ENCODE measurements at regions not wholly inside any gene's neighbourhood (a gene's known extent, or its start where the extent isn't known, plus 50 kb on each side); places are given as distances from the start of the nearest gene placed in this dataset.

- FAIRE-seq (no peak), DNase-seq (no peak)
- Histone ChIP-seq H3K27me3 (ENCODE audit: control insufficient read depth, insufficient read depth, low read length) (no peaks in the 10 kb centered on the region), H3K36me3 (ENCODE audit: control insufficient read depth in 2 of 3, insufficient read depth in 3 of 3, low read length in 3 of 3) (no peaks in the 10 kb centered on the region), H3K9ac (ENCODE audit: low read length in 3 of 3) (no peak overlapping the region), H3K27ac (ENCODE audit: low read depth in 2 of 2, low read length in 2 of 2) (no peak overlapping the region), H3K9me3 (ENCODE audit: control insufficient read depth in 2 of 3, insufficient read depth in 1 of 3, low read length in 3 of 3) (no peaks in the 10 kb centered on the region), H3K4me3 (ENCODE audit: low read length in 3 of 3) (no peak overlapping the region), H3K4me1 (ENCODE audit: control insufficient read depth in 2 of 3, insufficient read depth in 2 of 3, low read depth in 1 of 3, low read length in 3 of 3) (no peaks in the 10 kb centered on the region)
- intact Hi-C loops (cut with DNase I): no loop called here
- TF ChIP-seq, protein P1, sequence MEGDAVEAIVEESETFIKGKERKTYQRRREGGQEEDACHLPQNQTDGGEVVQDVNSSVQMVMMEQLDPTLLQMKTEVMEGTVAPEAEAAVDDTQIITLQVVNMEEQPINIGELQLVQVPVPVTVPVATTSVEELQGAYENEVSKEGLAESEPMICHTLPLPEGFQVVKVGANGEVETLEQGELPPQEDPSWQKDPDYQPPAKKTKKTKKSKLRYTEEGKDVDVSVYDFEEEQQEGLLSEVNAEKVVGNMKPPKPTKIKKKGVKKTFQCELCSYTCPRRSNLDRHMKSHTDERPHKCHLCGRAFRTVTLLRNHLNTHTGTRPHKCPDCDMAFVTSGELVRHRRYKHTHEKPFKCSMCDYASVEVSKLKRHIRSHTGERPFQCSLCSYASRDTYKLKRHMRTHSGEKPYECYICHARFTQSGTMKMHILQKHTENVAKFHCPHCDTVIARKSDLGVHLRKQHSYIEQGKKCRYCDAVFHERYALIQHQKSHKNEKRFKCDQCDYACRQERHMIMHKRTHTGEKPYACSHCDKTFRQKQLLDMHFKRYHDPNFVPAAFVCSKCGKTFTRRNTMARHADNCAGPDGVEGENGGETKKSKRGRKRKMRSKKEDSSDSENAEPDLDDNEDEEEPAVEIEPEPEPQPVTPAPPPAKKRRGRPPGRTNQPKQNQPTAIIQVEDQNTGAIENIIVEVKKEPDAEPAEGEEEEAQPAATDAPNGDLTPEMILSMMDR (IDR thresholded peaks at IDR 0.05; ENCODE audit: borderline replicate concordance, extremely low read depth, insufficient read depth): no peak
These were observed 264.0 kb upstream of the BOD1L1 start for GRCh38 chr4:13891544-13891939.

DNA sequence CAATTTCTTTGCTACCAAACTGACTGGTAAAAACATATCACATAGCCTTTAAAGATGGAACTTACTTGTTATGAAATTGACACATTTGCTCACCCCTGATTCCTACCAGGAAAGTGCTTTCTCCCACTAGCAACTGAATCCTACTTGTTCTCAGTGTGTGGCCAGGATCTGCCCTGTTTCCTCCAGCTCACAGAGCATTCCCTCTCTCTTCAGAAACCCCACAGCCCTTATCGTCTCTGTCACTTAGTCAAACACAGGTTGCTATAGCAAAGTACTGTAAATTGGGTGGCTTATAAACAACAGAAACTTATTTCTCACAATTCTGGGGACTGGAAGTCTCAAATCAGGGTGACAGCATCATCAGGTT lies 265.2 kb upstream of the BOD1L1 start:
- no peak overlapping the region for H3K4me3 ChIP-seq (ENCODE audit: low read length in 3 of 3)
- H3K9ac ChIP-seq (ENCODE audit: low read length in 3 of 3): no peak overlapping the region
- intact Hi-C loops (cut with DNase I): no loop called here
- TF ChIP-seq, protein P1 (IDR thresholded peaks at IDR 0.05; ENCODE audit: borderline replicate concordance, extremely low read depth, insufficient read depth): no peak
- H3K36me3 ChIP-seq (ENCODE audit: control insufficient read depth in 2 of 3, insufficient read depth in 3 of 3, low read length in 3 of 3): no peaks in the 10 kb centered on the region
- H3K9me3 ChIP-seq (ENCODE audit: control insufficient read depth in 2 of 3, insufficient read depth in 1 of 3, low read length in 3 of 3): no peaks in the 10 kb centered on the region
- DNase-seq (no peak), FAIRE-seq (no peak)
- no peak overlapping the region for H3K27ac ChIP-seq (ENCODE audit: low read depth in 2 of 2, low read length in 2 of 2)
- H3K4me1 ChIP-seq (ENCODE audit: control insufficient read depth in 2 of 3, insufficient read depth in 2 of 3, low read depth in 1 of 3, low read length in 3 of 3): no peaks in the 10 kb centered on the region
- no peaks in the 10 kb centered on the region for H3K27me3 ChIP-seq (ENCODE audit: control insufficient read depth, insufficient read depth, low read length)

DNA sequence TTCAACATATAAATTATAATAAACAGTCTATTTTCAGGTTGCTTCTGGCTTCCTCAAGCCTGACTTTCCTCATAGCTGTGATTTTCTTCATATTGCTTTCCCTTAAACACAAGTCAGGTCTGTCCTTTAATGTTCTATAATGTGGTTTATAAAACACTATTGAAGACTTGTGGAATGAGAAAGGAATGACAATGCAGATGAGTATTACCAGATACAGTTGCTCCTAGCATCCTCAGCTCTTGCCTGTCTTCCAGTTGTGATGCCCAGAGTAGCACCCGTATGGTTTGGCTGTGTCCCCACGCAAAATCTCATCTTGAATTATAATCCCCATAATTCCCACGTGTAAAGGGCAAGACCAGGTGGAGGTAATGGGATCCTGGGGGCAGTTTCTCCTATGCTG lies 265.7 kb upstream of the BOD1L1 start:
- H3K4me1 ChIP-seq (ENCODE audit: control insufficient read depth in 2 of 3, insufficient read depth in 2 of 3, low read depth in 1 of 3, low read length in 3 of 3): no peaks in the 10 kb centered on the region
- DNase-seq (no peak), FAIRE-seq (no peak)
- no peaks in the 10 kb centered on the region for H3K36me3 ChIP-seq (ENCODE audit: control insufficient read depth in 2 of 3, insufficient read depth in 3 of 3, low read length in 3 of 3)
- H3K27me3 ChIP-seq (ENCODE audit: control insufficient read depth, insufficient read depth, low read length): no peaks in the 10 kb centered on the region
- TF ChIP-seq, protein P1 (IDR thresholded peaks at IDR 0.05; ENCODE audit: borderline replicate concordance, extremely low read depth, insufficient read depth): no peak
- no peaks in the 10 kb centered on the region for H3K9me3 ChIP-seq (ENCODE audit: control insufficient read depth in 2 of 3, insufficient read depth in 1 of 3, low read length in 3 of 3)
- H3K4me3 ChIP-seq (ENCODE audit: low read length in 3 of 3): no peak overlapping the region
- intact Hi-C loops (cut with DNase I): no loop called here
- no peak overlapping the region for H3K27ac ChIP-seq (ENCODE audit: low read depth in 2 of 2, low read length in 2 of 2)
- H3K9ac ChIP-seq (ENCODE audit: low read length in 3 of 3): no peak overlapping the region

DNA sequence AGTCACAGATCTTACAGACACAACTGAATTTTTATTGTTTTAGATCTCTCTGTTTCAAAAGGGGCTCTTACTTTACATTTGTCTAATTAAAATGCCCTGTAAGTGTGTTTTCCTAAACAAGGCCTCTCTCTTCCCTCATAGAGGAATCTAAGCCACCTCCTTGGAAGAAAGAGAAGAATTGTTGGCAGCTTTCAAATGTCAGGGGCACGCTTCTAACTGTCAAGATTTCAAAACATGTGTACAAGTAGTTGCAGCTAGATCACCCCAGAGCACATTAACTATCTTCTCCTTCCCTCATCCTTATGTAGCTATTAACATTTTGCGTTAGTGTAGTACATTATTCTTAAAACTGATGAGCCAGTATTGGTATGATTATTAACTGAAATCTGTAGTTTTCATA lies 266.5 kb upstream of the BOD1L1 start:
- H3K27ac ChIP-seq (ENCODE audit: low read depth in 2 of 2, low read length in 2 of 2): no peak overlapping the region
- H3K9me3 ChIP-seq (ENCODE audit: control insufficient read depth in 2 of 3, insufficient read depth in 1 of 3, low read length in 3 of 3): no peaks in the 10 kb centered on the region
- H3K4me3 ChIP-seq (ENCODE audit: low read length in 3 of 3): no peak overlapping the region
- no peaks in the 10 kb centered on the region for H3K36me3 ChIP-seq (ENCODE audit: control insufficient read depth in 2 of 3, insufficient read depth in 3 of 3, low read length in 3 of 3)
- H3K4me1 ChIP-seq (ENCODE audit: control insufficient read depth in 2 of 3, insufficient read depth in 2 of 3, low read depth in 1 of 3, low read length in 3 of 3): no peaks in the 10 kb centered on the region
- FAIRE-seq: no peak
- TF ChIP-seq, protein P1 (IDR thresholded peaks at IDR 0.05; ENCODE audit: borderline replicate concordance, extremely low read depth, insufficient read depth): no peak
- DNase-seq: no peak
- no peak overlapping the region for H3K9ac ChIP-seq (ENCODE audit: low read length in 3 of 3)
- H3K27me3 ChIP-seq (ENCODE audit: control insufficient read depth, insufficient read depth, low read length): no peaks in the 10 kb centered on the region
- intact Hi-C loops (cut with DNase I): no loop called here
